GM04504 (cell line): ENCODE measurements at regions not wholly inside any gene's neighbourhood (a gene's known extent, or its start where the extent isn't known, plus 50 kb on each side); places are given as distances from the start of the nearest gene placed in this dataset.
"Not testable (repeated sequence)": the region's sequence is repeated elsewhere in the genome, so short reads cannot be mapped to it uniquely, and the experiment has no call there.

Source experiments
- DNase-seq: peaks from one replicate; pipeline ENCODE4 v3.0.0-alpha.2; 2012; ENCODE audit warnings: low read depth

GRCh38 chr5:28305891-28306290, 1267.5 kb upstream of the CDH9 start:
- DNase-seq = no peak

GRCh38 chr5:28301712-28302111, 1263.3 kb upstream of the CDH9 start:
- no peak for DNase-seq

DNA sequence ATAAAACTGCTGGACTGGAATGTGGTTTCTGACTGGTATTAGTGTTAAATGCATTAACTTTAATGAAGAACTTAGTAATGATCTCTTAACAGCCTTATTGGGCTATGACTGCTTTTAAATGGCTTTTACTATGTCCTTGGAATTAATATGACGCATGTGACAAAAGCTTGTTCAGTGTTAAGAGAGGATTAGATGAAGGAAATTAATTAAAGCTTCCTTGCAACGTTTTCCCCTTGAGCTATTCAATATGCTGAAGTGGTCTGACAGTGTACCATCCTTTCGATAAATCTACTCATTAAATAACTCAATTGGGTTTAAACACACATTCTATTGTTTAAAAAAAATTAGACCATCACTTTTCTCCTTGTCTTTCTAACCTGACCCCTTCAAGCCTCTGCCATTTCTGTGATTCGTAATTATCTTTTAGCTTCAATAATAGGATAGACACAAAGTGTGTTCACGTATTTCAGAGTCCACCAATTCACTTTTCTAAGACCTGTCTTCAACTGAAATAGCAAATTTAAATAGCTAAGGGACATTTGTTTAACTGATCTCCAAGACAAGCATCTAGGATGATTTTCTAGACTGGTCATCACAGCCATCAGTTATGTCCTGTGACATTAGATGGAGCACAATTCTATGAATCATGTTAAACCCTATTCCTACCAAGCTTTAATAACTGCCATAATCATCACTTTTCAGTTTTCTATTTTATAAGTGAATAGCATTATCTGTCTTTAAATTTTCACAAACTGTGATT, 1258.0 kb upstream of the CDH9 start:
- no peak for DNase-seq

DNA sequence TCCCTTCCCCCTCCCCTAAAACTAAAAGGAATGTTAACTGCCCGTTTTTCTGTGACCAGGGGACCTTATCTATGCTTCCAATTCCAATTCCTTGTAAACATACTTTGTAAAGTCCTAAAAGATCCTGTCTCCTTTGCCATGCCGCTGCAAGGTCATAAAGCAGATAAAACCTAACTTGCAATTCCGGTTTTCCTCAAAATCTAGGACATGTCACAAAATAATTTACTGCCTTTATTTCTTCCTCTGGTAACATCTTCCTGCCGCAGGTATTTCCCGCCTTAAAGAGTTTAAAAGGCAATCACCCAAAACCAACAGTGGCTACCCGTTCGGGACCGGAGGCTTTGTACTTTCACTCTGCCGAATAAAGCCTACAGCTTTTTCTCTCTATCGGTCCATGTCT, 1248.6 kb upstream of the CDH9 start:
- not testable (repeated sequence) for DNase-seq

GRCh38 chr5:28286566-28286965, 1248.2 kb upstream of the CDH9 start:
- no peak for DNase-seq

- no peak for DNase-seq
These were observed 1246.4 kb upstream of the CDH9 start for GRCh38 chr5:28284788-28285187.

DNA sequence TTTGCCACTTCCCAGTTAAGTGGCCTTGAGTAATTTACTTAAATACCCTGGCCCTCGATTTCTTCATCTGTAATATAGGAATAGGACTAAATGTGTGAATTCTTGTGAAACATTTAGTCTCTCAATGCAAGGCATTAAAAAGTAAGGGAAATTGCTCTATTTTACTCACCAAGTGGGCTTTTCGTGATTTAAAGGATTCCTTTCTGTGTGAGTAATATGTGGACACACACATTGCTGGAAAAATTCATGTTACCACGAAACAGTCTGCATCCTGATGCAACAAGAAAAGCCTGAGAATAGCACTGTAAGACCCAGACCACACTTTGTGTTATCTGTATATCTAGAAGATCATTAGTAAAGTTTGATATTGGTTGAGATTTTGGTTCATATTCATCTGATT, 1243.0 kb upstream of the CDH9 start:
- no peak for DNase-seq

GRCh38 chr5:28275931-28276330, 1237.5 kb upstream of the CDH9 start:
- DNase-seq = no peak

- no peak for DNase-seq
These were observed 1231.6 kb upstream of the CDH9 start for GRCh38 chr5:28269978-28270377.

DNA sequence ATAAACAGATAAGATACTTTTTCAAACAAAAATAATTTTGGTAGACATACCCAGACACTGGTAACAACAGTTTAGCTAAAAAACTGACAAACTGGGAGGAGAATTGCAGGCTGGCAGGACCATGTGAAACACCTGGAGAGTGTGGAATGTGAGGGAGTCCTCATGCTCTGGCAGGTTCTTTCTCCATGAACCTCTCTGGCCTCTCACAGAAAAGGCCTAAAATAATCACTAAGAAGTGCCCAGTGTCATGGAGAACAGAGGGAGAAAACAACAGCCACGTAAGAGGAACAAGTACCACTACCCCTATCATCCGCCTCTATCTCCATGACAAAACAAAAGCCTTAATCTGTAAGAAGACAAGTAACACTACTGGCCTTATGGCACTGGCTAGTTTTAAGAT, 1227.5 kb upstream of the CDH9 start:
- DNase-seq = no peak

DNA sequence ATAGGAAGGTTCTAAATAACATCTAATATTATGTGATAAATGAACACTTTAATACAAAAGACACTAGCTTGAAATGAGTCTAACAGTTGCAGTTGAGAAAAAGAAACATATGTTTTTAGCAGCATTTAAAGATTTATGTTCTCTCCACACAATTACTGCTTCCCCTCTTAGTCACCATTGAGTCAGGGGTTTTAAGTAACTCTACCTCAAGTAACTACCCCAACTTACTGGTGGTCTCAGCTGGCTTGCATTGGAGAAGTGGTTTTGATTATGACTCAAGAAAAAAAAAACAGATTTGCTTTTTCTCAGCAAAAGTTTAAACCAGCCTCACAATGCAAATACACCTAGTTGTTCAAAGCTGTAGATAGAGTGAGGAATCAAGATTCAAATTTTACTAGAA, 1216.5 kb upstream of the CDH9 start:
- DNase-seq = no peak

DNA sequence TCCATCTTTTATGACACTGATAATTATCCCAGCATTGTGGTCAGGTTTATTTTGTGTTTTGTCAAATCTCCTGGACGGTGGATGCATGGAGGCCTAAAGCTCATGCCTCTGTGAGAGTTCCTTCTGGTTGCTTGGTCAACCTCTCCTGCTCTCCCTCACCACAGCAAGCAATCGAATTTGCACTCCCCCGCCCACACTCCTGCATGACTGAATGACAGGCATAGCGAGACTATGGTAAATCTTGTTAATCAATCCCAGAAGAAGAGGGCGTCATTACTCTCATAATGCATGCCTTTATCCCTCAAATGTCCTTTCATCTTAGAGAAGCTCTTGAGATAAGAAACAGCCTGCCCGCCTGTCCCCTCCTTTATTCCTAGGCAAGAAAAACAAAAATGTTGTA, 1215.0 kb upstream of the CDH9 start:
- DNase-seq = no peak

- no peak for DNase-seq
These were observed 1211.5 kb upstream of the CDH9 start for GRCh38 chr5:28249771-28250415.

DNA sequence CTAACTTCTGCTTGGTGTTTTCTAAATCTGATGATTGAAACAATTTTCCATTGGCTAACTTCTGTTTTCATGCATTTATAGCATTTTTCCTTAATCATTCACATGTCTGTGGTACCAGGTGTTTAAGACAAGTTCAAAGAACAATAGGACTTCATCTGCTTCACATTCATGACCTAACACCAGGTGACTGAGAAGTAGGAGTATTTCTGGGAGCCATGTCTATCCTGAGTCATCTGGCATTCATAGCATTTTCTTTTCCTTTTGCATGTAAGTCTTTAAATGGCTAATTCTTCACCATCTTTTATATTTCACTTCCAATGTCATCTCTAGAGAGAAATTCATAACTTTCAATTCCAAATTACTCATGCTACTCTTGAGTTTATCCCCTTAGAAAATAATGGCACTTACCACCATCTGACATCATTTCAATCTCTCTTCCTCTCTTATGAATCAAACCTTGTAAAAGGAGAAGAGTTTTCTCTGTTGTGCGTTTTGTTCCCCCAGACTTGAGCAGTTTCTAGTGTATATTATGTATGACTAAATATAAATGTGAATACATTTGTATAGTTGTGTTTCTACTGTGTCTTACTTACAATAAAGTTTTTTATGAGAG, 1196.1 kb upstream of the CDH9 start:
- DNase-seq = no peak

DNA sequence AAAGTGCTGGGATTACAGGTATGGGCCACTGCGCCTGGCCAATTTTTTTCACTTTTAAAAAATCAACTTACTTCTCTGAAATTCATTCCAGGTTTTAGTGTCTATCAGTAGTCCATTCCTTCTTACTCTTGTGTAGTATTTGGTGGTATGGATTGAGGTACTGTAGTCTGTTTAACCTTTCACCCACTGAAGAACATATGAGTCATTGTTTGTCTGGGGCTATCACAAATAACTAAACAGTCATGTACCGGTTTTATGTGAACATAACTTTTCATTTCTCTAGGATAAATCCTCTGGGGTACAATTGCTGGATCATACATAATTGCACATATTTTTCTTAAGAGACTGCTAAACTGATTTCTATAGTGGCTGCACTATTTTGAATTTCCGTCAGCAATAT, 1188.0 kb upstream of the CDH9 start:
- DNase-seq = no peak

DNA sequence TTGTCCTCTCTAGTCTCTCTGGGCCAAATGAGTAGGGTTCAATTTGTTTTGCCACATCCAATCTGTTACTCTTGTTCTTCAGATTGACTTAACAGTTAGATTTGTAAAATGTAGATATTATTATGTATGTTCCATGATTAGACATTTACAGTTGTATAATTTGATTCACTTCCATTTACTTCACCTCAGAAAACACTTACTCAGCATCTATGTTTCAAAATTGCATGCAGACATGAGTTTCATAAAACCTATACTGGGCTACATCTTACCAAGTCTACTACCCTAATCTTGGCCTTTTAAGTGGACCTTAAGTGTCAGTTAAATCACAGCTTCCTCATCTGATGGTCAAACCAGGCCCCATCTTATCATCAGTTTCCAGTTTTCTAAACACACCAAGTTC, 1181.2 kb upstream of the CDH9 start:
- DNase-seq = no peak

DNA sequence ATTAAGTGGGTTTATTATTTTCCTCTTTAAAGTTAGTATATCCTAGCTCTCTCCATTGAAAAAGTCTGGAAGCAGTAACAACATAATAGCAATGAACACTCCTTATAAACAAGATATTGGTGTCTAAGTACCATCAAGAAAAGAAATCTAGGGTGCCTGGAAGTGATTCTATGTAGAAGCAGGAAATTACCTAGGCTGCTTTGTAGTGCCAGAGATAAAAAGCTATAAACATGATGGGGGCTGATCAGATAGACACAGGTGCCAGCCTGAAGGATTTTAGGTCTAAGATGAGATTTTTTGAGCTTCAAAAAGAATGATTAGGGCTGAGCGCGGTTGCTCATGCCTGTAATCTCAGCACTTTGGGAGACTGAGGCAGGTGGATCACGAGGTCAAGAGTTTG, 1179.3 kb upstream of the CDH9 start:
- DNase-seq = no peak

DNA sequence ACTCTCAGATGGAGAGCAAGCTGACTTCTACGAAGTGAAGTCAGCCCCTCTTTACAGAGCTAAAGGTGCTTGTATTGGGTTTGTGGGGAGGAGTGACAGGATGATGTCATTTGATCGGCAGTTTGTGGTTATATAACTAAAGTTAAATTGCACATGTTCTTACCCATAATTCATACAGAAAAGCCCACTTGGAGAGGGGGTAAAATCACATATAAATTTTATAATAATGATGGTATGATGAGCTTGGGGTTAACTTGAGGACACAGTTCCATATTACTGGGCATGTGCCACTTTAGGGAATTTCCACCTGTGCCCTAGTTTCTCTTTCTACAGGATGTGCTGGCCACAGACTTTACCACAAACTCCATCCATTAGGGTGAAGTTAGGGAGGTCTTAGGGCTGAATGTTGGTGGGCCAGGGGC, 1178.6 kb upstream of the CDH9 start:
- no peak for DNase-seq

DNA sequence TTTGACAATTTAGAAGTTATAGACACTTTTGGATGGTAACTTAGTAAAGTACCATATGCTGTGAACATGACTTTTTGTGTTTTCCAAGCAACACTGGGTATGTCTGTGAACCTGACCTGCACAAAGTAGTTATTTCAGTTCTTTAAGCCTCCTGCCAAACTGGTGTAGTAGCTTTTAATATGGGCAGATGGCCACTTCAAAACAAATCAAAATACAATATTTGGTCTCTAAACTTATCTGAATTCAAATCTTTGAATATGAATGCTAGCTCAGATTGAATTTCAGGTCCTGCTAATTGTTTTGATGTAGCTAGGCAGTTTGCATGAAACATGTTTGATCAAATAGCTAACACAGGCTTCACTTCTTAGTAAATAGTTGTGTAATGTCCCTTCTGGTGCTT, 1176.7 kb upstream of the CDH9 start:
- DNase-seq = no peak

DNA sequence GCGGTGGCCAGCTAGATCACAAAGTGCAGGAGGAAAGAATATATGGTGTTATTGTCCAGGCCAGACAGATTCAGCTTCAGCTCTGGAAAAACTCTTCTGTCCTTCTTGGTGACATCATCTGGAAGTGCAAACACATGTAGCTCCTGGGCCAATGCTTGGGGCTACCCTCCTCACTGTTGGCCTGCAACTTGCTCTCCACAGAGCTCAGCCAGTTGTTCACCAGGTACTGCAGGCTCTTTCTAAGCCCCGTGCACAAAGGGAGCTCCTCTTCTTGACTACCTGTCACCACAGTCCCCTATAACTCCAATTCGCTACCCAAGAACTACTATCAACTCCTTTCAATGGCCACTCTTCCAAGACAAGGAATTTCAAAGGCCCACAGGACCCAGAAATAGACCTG, 1175.9 kb upstream of the CDH9 start:
- DNase-seq = no peak

GRCh38 chr5:28208356-28208755, 1170.0 kb upstream of the CDH9 start:
- DNase-seq = no peak

DNA sequence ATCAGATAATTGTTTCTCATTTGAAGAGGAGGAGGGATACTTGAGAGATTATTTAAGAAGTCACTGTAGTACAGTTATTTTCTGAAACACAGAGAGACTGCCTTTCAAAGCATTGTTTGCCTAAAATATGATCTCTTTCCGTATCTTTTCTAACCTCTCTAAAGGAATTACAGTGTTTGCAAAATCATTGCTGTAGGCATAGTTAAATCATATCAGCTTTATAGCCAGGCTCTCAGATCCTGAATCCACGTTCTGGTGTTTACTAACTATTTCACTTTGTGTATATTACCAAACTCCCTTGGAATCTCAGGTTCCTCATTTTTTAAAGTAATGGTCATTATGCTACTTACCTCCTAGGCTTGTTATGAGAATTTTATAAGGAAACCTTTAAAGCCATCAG, 1151.6 kb upstream of the CDH9 start:
- no peak for DNase-seq

DNA sequence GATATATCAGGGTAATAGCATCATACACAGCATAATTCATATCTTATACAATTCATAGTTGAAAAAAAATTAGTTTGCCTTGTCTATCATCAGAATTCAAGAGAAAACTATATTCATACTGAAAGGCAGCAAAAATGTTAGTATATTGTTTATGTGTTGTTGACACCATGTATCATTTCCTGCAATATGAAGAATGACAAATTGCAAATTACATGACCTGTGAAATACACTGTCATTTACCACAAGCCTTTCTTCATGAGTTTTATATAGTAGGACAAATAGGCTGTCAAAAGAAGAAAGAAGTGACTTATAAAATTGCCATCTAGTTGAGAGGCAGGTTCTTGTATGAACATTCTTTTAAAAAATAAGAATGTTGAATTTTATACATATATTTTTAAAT, 1136.3 kb upstream of the CDH9 start:
- no peak for DNase-seq

DNA sequence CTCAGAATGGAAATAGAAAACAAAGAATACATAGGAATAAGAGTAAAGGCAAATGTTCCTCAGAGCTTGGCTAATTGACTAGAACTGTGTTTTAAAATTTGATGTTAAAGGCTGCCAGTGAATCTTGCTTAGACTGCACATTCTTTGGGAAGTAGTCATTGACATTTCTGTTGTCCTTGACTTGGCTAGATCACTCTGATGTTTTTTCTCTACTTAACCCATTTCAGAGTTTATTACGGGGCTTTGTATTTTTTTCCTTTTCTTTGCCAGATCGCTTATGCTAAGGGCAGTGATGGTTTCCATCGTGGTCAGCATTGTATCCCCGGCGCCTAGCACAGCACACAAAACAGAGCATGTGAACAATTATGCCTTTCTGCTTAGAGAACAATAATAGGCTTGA, 1126.7 kb upstream of the CDH9 start:
- DNase-seq = no peak
